Aorta (tissue), 5 donors: ENCODE measurements at regions not wholly inside any gene's neighbourhood (a gene's known extent, or its start where the extent isn't known, plus 50 kb on each side); places are given as distances from the start of the nearest gene placed in this dataset.

ENCODE experiments used
- ATAC-seq: fragments of 200-7000 bp; cut with Tn5 transposase; one replicate; pipeline ENCODE4 v1.9.1; 2022; ENCODE audit warnings: moderate library complexity; ENCODE audit not compliant: low FRiP score
- DNase-seq, 2 donors: peaks; one replicate each; pipeline ENCODE4 v3.0.0-alpha.2; 2020
- H3K27ac ChIP-seq, 2 donors: one replicate each; pipeline ENCODE4 v1.5.1; 2013; ENCODE audit warnings: low read length in 2 of 2, mild to moderate bottlenecking in 2 of 2, moderate library complexity in 2 of 2, control low read depth in 1 of 2, inconsistent platforms in 1 of 2, low read depth in 1 of 2
- H3K27me3 ChIP-seq, 2 donors: one replicate each; pipeline ENCODE4 v1.6.1; 2013; ENCODE audit warnings: control low read depth in 1 of 2, low read length in 1 of 2, mild to moderate bottlenecking in 1 of 2, moderate library complexity in 1 of 2; ENCODE audit not compliant: insufficient read depth in 2 of 2, control insufficient read depth in 1 of 2
- H3K36me3 ChIP-seq, 2 donors: one replicate each; pipeline ENCODE4 v1.6.1; 2013; ENCODE audit warnings: control low read depth in 1 of 2, low read length in 1 of 2, mild to moderate bottlenecking in 1 of 2; ENCODE audit not compliant: insufficient read depth in 2 of 2, control insufficient read depth in 1 of 2
- H3K4me1 ChIP-seq, 2 donors: one replicate each; pipeline ENCODE4 v1.6.1; 2013; ENCODE audit warnings: low read length in 2 of 2, control low read depth in 1 of 2, mild to moderate bottlenecking in 1 of 2, moderate library complexity in 1 of 2; ENCODE audit not compliant: insufficient read depth in 2 of 2, control insufficient read depth in 1 of 2
- H3K4me3 ChIP-seq, 2 donors: one replicate each; pipeline ENCODE4 v1.5.1; 2013; ENCODE audit warnings: low read length in 2 of 2, control low read depth in 1 of 2, mild to moderate bottlenecking in 1 of 2
- H3K9me3 ChIP-seq: one replicate; pipeline ENCODE4 v1.6.1; 2013; ENCODE audit warnings: mild to moderate bottlenecking, low read length; ENCODE audit not compliant: control insufficient read depth
- WGBS, 2 donors: extraction: QIAGEN DNeasy Blood & Tissue Kit; methylation state at CpG; one replicate each; pipeline ENCODE4 v1.1.7; 2013; 5-methylcytosine and 5-hydroxymethylcytosine counted together
- intact Hi-C, 2 donors: fragments of 100-400 bp; cut with DNase I; formaldehyde crosslinking; loops; one replicate each; pipeline versions ENCODE4 v1.14.2 to v1.15.0; 2022
- donor health status: healthy with polysubstance abuse.
- donor health status: Bipolar disorder and iron deficiency.
- donor health status: DM: no; HTN: no; CAD: no.
- donor health status: DM: no; HTN: no; CAD: no.
- donor health status: DM: yes; HTN: yes; CAD: no.

GRCh38 chr17:79422236-79422635, 188.6 kb downstream of the RBFOX3 start:
- H3K9me3 ChIP-seq: no peaks in the 10 kb centered on the region
- no peak for ATAC-seq
- DNase-seq: no peak
- H3K27me3 ChIP-seq: no peaks in the 10 kb centered on the region
- H3K4me1 ChIP-seq: no peaks in the 10 kb centered on the region
- H3K36me3 ChIP-seq: no peaks in the 10 kb centered on the region
- intact Hi-C loops: no loop called here
- 73 to 77% methylated on average over 10 to 15 of the region's 15 CpGs for WGBS, 2 donors
- no peak overlapping the region for H3K4me3 ChIP-seq
- no peak overlapping the region for H3K27ac ChIP-seq

GRCh38 chr17:79420318-79421243, 190.3 kb downstream of the RBFOX3 start:
- no peaks in the 10 kb centered on the region for H3K9me3 ChIP-seq
- WGBS, 2 donors: 44 to 50% methylated on average over 19 of the region's 19 CpGs
- no peak overlapping the region for H3K27ac ChIP-seq
- no peaks in the 10 kb centered on the region for H3K36me3 ChIP-seq
- intact Hi-C loops: no loop called here
- DNase-seq (no peak), ATAC-seq (no peak)
- no peaks in the 10 kb centered on the region for H3K27me3 ChIP-seq
- no peaks in the 10 kb centered on the region for H3K4me1 ChIP-seq
- H3K4me3 ChIP-seq: no peak overlapping the region

DNA sequence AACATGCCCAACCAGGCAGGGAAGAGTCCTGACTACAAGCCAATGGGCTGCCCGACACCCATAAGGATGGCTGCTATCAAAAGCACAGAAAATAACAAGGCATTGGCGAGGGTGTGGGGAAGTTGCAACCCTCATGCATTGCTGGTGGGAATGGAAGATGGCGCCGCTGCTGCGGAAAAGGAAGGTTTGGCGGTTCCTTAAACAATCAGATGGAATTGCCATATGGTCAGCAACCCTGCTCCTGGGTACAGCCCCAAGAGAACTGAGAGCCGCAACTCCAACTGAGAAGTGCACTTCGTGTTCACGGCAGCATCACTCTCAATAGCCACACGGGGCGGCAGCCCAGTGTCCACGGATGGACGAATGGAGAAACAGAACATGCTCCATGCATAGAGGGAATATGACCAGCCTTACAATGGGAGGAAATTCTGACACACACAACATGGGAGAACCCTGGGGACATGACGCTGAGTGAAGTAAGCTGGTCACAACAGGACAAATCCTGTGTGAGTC, 193.3 kb downstream of the RBFOX3 start:
- WGBS, 2 donors: 81 to 83% methylated on average over 14 of the region's 14 CpGs
- no peaks in the 10 kb centered on the region for H3K27me3 ChIP-seq

GRCh38 chr17:79415909-79416308, 194.9 kb downstream of the RBFOX3 start:
- no peaks in the 10 kb centered on the region for H3K27me3 ChIP-seq
- intact Hi-C loops: no loop called here
- H3K36me3 ChIP-seq: no peaks in the 10 kb centered on the region
- no peak overlapping the region for H3K4me3 ChIP-seq
- 76 to 79% methylated on average over 9 of the region's 9 CpGs for WGBS, 2 donors
- H3K9me3 ChIP-seq: no peaks in the 10 kb centered on the region
- DNase-seq (no peak), ATAC-seq (no peak)
- no peak overlapping the region for H3K27ac ChIP-seq
- no peaks in the 10 kb centered on the region for H3K4me1 ChIP-seq

More for the DNA sequence above, 193.3 kb downstream of the RBFOX3 start:
- DNase-seq (no peak), ATAC-seq (no peak)
- Histone ChIP-seq H3K4me1 (no peaks in the 10 kb centered on the region), H3K4me3 (no peak overlapping the region), H3K9me3 (no peaks in the 10 kb centered on the region), H3K36me3 (no peaks in the 10 kb centered on the region), H3K27ac (no peak overlapping the region)
- intact Hi-C loops: no loop called here

GRCh38 chr17:79415365-79415764, 195.5 kb downstream of the RBFOX3 start:
- ATAC-seq (no peak), DNase-seq (no peak)
- Histone ChIP-seq H3K27me3 (no peaks in the 10 kb centered on the region), H3K36me3 (no peaks in the 10 kb centered on the region), H3K4me3 (no peak overlapping the region), H3K4me1 (no peaks in the 10 kb centered on the region), H3K27ac (no peak overlapping the region), H3K9me3 (no peaks in the 10 kb centered on the region)
- 30 to 32% methylated on average over 13 of the region's 13 CpGs for WGBS, 2 donors
- intact Hi-C loops: no loop called here

DNA sequence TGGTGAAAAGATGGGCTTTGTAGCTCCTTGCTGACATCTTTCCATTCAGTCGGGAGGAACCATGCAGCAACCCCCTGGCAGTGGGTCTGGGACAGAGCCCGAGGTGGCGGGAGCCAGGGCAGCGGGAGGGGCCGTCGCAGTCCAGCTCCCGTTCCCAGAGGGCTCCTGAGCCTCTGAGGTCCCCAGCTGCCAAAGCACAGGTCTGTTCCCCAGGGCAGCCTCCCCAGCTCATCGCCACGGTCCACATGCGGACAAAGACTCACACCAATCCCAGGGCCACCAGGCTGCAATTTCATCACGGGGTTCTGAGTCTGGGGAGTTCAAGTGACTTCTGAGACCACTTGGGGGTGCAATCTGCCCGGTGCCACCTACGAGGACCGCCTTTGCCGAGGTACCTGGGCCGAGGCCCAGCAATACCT, 196.0 kb downstream of the RBFOX3 start:
- H3K9me3 ChIP-seq: no peaks in the 10 kb centered on the region
- 40 to 47% methylated on average over 16 of the region's 16 CpGs for WGBS, 2 donors

GRCh38 chr17:79414063-79414792, 196.6 kb downstream of the RBFOX3 start:
- H3K27ac ChIP-seq: no peak overlapping the region
- H3K9me3 ChIP-seq: no peaks in the 10 kb centered on the region
- intact Hi-C loops: no loop called here
- no peaks in the 10 kb centered on the region for H3K27me3 ChIP-seq
- DNase-seq (no peak), ATAC-seq (no peak)
- H3K4me1 ChIP-seq: no peaks in the 10 kb centered on the region
- H3K36me3 ChIP-seq: no peaks in the 10 kb centered on the region
- WGBS, 2 donors: 53 to 59% methylated on average over 21 of the region's 21 CpGs
- H3K4me3 ChIP-seq: no peak overlapping the region

More for the DNA sequence above, 196.0 kb downstream of the RBFOX3 start:
- intact Hi-C loops: no loop called here
- no peak overlapping the region for H3K27ac ChIP-seq
- H3K4me1 ChIP-seq: no peaks in the 10 kb centered on the region
- no peaks in the 10 kb centered on the region for H3K36me3 ChIP-seq
- H3K27me3 ChIP-seq: no peaks in the 10 kb centered on the region
- DNase-seq: no peak
- no peak for ATAC-seq
- H3K4me3 ChIP-seq: no peak overlapping the region

DNA sequence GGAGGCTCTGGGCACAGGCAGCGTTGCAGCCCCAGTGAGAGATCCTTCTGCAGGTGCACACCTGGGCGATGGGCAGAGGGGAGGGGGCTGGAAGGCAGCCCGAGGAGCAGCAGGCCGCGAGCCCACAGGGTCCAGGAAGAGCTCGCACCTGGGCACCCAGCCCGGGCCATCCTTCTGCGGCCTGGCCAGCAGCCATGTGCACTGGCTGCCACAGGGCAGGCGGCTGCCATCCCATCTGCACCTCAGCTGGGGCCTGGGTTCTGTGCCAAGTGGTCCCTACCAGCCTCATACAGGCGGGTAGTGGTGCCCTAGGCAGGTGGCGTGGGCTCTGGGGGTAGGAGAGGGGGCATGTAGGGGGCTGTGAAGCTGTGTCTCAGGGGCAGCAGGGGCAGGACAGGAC, 197.2 kb downstream of the RBFOX3 start:
- Histone ChIP-seq H3K36me3 (no peaks in the 10 kb centered on the region), H3K4me3 (no peak overlapping the region), H3K27me3 (no peaks in the 10 kb centered on the region), H3K4me1 (no peaks in the 10 kb centered on the region), H3K9me3 (no peaks in the 10 kb centered on the region), H3K27ac (no peak overlapping the region)
- WGBS, 2 donors: 18 to 30% methylated on average over 9 to 11 of the region's 11 CpGs
- ATAC-seq: no peak
- no peak for DNase-seq
- intact Hi-C loops: no loop called here
